CD14-positive monocyte (primary cell): ENCODE measurements at regions not wholly inside any gene's neighbourhood (a gene's known extent, or its start where the extent isn't known, plus 50 kb on each side); places are given as distances from the start of the nearest gene placed in this dataset.

Experiments
- DNase-seq, 3 donors: peaks; one replicate each; pipeline ENCODE4 v3.0.0-alpha.2; 2011 to 2022
- H2AFZ ChIP-seq: 2 replicates; pipeline ENCODE4 v1.6.0; 2012; ENCODE audit warnings: mild to moderate bottlenecking, low read depth, low read length, inconsistent platforms; ENCODE audit not compliant: insufficient read depth, poor library complexity, severe bottlenecking
- H3K27ac ChIP-seq, 2 donors: 1 replicate in 1 of 2; 2 replicates in 1 of 2; pipeline ENCODE4 v1.5.1; 2012 to 2013; ENCODE audit warnings: low read length in 2 of 2, control low read depth in 1 of 2, inconsistent platforms in 1 of 2, low read depth in 1 of 2, mild to moderate bottlenecking in 1 of 2
- H3K27me3 ChIP-seq, 2 donors: one replicate each; pipeline versions ENCODE4 v1.6.0 to v1.6.1; 2011 to 2013; ENCODE audit warnings: low read length in 2 of 2; ENCODE audit not compliant: control insufficient read depth in 2 of 2, insufficient read depth in 2 of 2
- H3K36me3 ChIP-seq, 2 donors: replicated peaks in 1 of 2; 1 replicate in 1 of 2; 2 replicates in 1 of 2; pipeline versions ENCODE4 v1.5.1 to v1.6.1; 2012 to 2013; ENCODE audit warnings: low read length in 2 of 2, control low read depth in 1 of 2, inconsistent platforms in 1 of 2, mild to moderate bottlenecking in 1 of 2; ENCODE audit not compliant: insufficient read depth in 2 of 2, control insufficient read depth in 1 of 2
- H3K4me1 ChIP-seq, 2 donors: 1 replicate in 1 of 2; 2 replicates in 1 of 2; pipeline versions ENCODE4 v1.5.1 to v1.6.1; 2012 to 2013; ENCODE audit warnings: low read length in 2 of 2, control low read depth in 1 of 2, inconsistent platforms in 1 of 2, mild to moderate bottlenecking in 1 of 2, moderate library complexity in 1 of 2; ENCODE audit not compliant: insufficient read depth in 2 of 2, control insufficient read depth in 1 of 2
- H3K4me2 ChIP-seq: replicated peaks from 2 replicates; pipeline ENCODE3; 2012; ENCODE audit warnings: low read length, moderate library complexity, mild to moderate bottlenecking; ENCODE audit not compliant: poor library complexity, severe bottlenecking; ENCODE audit errors: extremely low read depth
- H3K4me3 ChIP-seq, 3 experiments: fragments of 200-600 bp in 1 of 3; sonication (generic) in 1 of 3; replicated peaks in 1 of 3; 1 replicate in 2 of 3; 2 replicates in 1 of 3; pipeline ENCODE4 v1.5.1; 2011 to 2013; ENCODE audit warnings: low read length in 3 of 3, mild to moderate bottlenecking in 3 of 3, control low read depth in 2 of 3, low read depth in 2 of 3, inconsistent platforms in 1 of 3, moderate library complexity in 1 of 3
- H3K79me2 ChIP-seq: 2 replicates; pipeline ENCODE4 v1.6.0; 2012; ENCODE audit warnings: mild to moderate bottlenecking, control low read depth, inconsistent platforms, low read length, moderate library complexity; ENCODE audit not compliant: insufficient read depth
- H3K9ac ChIP-seq: 2 replicates; pipeline ENCODE4 v1.6.0; 2017; ENCODE audit warnings: low read length, mild to moderate bottlenecking; ENCODE audit not compliant: insufficient read depth, poor library complexity, severe bottlenecking
- H3K9me3 ChIP-seq, 2 donors: replicated peaks in 1 of 2; 1 replicate in 1 of 2; 2 replicates in 1 of 2; pipeline versions ENCODE4 v1.5.1 to v1.6.1; 2012 to 2013; ENCODE audit warnings: low read length in 2 of 2, control low read depth in 1 of 2; ENCODE audit not compliant: control insufficient read depth in 1 of 2, insufficient read depth in 1 of 2
- H4K20me1 ChIP-seq: 2 replicates; pipeline ENCODE4 v1.6.0; 2012; ENCODE audit warnings: mild to moderate bottlenecking, low read length, control low read depth, moderate library complexity; ENCODE audit not compliant: insufficient read depth
- H3K27ac Mint-ChIP-seq, 7 donors: one replicate each; pipeline ENCODE4 v1.8.0; 2020; ENCODE audit warnings: mild to moderate bottlenecking in 7 of 7, mixed read lengths in 7 of 7, moderate library complexity in 6 of 7, inconsistent platforms in 2 of 7
- H3K27me3 Mint-ChIP-seq, 3 donors: one replicate each; pipeline ENCODE4 v1.8.0; 2021 to 2022; ENCODE audit warnings: low read depth in 3 of 3, mild to moderate bottlenecking in 3 of 3, mixed read lengths in 3 of 3, moderate library complexity in 3 of 3, inconsistent platforms in 1 of 3
- H3K36me3 Mint-ChIP-seq, 2 donors: one replicate each; pipeline ENCODE4 v1.8.0; 2020; ENCODE audit warnings: mixed read lengths in 2 of 2, inconsistent platforms in 1 of 2, mild to moderate bottlenecking in 1 of 2
- H3K4me1 Mint-ChIP-seq: one replicate; pipeline ENCODE4 v1.8.0; 2020; ENCODE audit warnings: mild to moderate bottlenecking, mixed read lengths
- H3K4me3 Mint-ChIP-seq, 2 donors: one replicate each; pipeline ENCODE4 v1.8.0; 2020; ENCODE audit warnings: mild to moderate bottlenecking in 2 of 2, mixed read lengths in 2 of 2, moderate library complexity in 1 of 2
- H3K9me3 Mint-ChIP-seq, 7 donors: one replicate each; pipeline ENCODE4 v1.8.0; 2020 to 2022; ENCODE audit warnings: mixed read lengths in 7 of 7, mild to moderate bottlenecking in 6 of 7, moderate library complexity in 6 of 7, inconsistent platforms in 2 of 7
- WGBS: methylation state at CpG from one replicate; pipeline ENCODE4 v1.1.5; 2013; ENCODE audit warnings: missing lambda C conversion rate; ENCODE audit not compliant: insufficient coverage; 5-methylcytosine and 5-hydroxymethylcytosine counted together
- intact Hi-C, 2 donors: fragments of 100-400 bp; cut with micrococcal nuclease; formaldehyde crosslinking; loops; one replicate each; pipeline versions ENCODE4 v1.15.0 to v1.15.1; 2023
- TF ChIP-seq, protein P1 (sequence below): fragments of 200-600 bp; IDR thresholded peaks from one replicate; pipeline ENCODE4 v1.8.0; 2022; ENCODE audit warnings: antibody characterized with exemption, mild to moderate bottlenecking

DNA sequence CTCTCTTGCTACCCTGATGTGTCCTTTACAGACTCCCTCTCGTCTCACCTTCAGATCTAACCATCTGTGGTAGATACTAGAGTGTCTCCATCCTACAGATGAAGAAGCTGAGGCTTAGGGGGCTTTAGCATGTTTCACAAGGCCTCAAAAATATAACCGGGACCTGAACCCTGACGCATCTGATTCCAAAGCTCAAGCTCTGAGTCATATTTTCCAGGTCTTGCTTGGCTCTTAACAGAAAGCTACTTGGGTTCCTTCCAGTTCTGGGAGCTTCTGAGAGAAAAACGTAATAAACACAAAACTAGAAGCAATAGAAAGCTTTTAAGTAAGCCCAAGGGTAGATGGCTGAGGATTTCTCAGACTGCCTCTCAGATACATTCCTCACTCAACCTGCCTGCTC lies 224.3 kb upstream of the EEF2KMT start:
- Mint-ChIP-seq H3K27ac (no peak overlapping the region), H3K9me3 (peaks cover 0 to 10% (median 3%) of the 10 kb centered on the region in 7 donors), H3K4me1 (no peaks in the 10 kb centered on the region), H3K27me3 (peaks cover 2 to 5% (median 4%) of the 10 kb centered on the region in 3 donors), H3K36me3 (no peaks in the 10 kb centered on the region), H3K4me3 (no peak overlapping the region)
- H3K9ac ChIP-seq: no peak overlapping the region
- H3K36me3 ChIP-seq: no peaks in the 10 kb centered on the region
- 100% methylated on average over 2 of the region's 4 CpGs for WGBS
- peaks cover 0 to 2% of the 10 kb centered on the region in 2 donors for H3K9me3 ChIP-seq
- H3K27ac ChIP-seq: no peak overlapping the region
- no peak for DNase-seq
- no peaks in the 10 kb centered on the region for H3K79me2 ChIP-seq
- intact Hi-C loops: no loop called here
- H3K4me3 ChIP-seq: no peak overlapping the region
- no peaks in the 10 kb centered on the region for H3K4me1 ChIP-seq
- no peak overlapping the region for H2AFZ ChIP-seq
- no peaks in the 10 kb centered on the region for H4K20me1 ChIP-seq
- no peak overlapping the region for H3K4me2 ChIP-seq
- TF ChIP-seq, protein P1, sequence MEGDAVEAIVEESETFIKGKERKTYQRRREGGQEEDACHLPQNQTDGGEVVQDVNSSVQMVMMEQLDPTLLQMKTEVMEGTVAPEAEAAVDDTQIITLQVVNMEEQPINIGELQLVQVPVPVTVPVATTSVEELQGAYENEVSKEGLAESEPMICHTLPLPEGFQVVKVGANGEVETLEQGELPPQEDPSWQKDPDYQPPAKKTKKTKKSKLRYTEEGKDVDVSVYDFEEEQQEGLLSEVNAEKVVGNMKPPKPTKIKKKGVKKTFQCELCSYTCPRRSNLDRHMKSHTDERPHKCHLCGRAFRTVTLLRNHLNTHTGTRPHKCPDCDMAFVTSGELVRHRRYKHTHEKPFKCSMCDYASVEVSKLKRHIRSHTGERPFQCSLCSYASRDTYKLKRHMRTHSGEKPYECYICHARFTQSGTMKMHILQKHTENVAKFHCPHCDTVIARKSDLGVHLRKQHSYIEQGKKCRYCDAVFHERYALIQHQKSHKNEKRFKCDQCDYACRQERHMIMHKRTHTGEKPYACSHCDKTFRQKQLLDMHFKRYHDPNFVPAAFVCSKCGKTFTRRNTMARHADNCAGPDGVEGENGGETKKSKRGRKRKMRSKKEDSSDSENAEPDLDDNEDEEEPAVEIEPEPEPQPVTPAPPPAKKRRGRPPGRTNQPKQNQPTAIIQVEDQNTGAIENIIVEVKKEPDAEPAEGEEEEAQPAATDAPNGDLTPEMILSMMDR: no peak
- no peaks in the 10 kb centered on the region for H3K27me3 ChIP-seq

DNA sequence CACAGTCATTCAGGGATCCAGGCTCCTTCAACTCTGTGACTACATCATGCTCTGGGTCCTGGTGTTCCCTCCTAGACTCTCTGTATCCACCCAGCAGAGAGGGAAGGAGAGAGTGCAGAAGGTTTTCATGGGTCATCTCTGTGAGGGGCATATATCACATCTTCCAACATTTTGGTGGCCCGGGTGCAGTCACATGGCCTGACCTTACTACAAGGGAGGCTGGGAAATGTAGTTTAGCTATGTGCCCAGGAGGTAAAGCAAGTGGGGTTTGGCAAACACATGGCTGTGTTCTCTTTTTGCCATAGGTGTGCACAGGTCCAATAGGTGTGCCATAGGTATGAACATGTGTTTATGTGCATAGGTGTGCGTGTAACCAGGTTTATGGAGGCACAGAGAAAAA lies 222.2 kb upstream of the EEF2KMT start:
- peaks cover 2 to 4% (median 3%) of the 10 kb centered on the region in 3 donors for H3K27me3 Mint-ChIP-seq
- no peak overlapping the region for H3K4me2 ChIP-seq
- peaks cover 0 to 2% of the 10 kb centered on the region in 2 donors for H3K9me3 ChIP-seq
- no peak overlapping the region for H3K4me3 Mint-ChIP-seq
- intact Hi-C loops: no loop called here
- H3K9ac ChIP-seq: no peak overlapping the region
- DNase-seq: no peak
- 93% methylated on average over 2 of the region's 2 CpGs for WGBS
- H3K79me2 ChIP-seq: no peaks in the 10 kb centered on the region
- no peaks in the 10 kb centered on the region for H3K36me3 Mint-ChIP-seq
- H2AFZ ChIP-seq: no peak overlapping the region
- H3K27ac ChIP-seq: no peak overlapping the region
- H3K4me1 Mint-ChIP-seq: no peaks in the 10 kb centered on the region
- H3K4me1 ChIP-seq: no peaks in the 10 kb centered on the region
- TF ChIP-seq, protein P1: no peak
- H3K36me3 ChIP-seq: no peaks in the 10 kb centered on the region
- no peaks in the 10 kb centered on the region for H3K27me3 ChIP-seq
- no peak overlapping the region for H3K4me3 ChIP-seq
- H3K9me3 Mint-ChIP-seq: peaks cover 0 to 10% (median 3%) of the 10 kb centered on the region in 7 donors
- no peak overlapping the region for H3K27ac Mint-ChIP-seq
- no peaks in the 10 kb centered on the region for H4K20me1 ChIP-seq
